HUDEP-2 (cell line): ENCODE measurements at regions not wholly inside any gene's neighbourhood (a gene's known extent, or its start where the extent isn't known, plus 50 kb on each side); places are given as distances from the start of the nearest gene placed in this dataset.
A peak's percentile ranks its signal among the peaks of the same experiment; 100 is the strongest.

ENCODE experiments used
- DNase-seq, 76 experiments: peaks; one replicate each; lab custom pipeline; 2025; ENCODE audit not compliant: unreplicated experiment in 76 of 76; lab: John Stamatoyannopoulos, UW

DNA sequence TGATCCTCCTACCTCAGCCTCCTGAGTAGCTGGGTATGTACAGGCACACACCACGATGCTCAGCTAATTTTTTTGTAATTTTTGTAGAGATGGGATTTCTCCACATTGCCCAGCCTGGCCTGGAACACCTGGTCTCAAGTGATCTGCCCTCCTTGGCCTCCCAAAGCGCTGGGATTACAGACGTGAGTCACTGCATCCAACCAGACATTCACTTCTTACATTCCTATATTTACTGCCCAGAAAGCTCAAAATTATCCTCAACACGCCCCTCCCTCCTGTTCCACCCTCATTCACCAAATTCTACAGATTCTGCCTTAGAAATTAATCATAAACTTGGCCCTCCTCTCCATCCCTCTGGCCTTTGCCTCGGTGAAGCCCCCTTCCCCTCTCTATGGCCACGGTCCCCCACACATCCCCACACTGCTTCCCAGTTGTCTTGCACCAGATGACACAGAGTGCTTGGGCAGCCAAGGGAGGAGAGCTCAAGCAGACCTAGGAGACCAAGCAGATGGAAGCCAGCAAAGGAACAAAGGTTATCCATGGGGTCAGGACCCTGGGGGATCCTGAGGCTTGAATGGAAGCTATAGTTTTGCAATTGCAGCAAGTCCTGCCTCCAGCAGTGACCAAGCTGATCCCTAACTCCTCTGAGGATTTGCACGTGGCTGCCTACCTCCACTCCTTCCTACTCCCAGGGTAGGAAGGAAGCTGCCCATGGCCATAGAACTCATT lies 213.2 kb upstream of the FOXN3 start:
- no peak for DNase-seq

DNA sequence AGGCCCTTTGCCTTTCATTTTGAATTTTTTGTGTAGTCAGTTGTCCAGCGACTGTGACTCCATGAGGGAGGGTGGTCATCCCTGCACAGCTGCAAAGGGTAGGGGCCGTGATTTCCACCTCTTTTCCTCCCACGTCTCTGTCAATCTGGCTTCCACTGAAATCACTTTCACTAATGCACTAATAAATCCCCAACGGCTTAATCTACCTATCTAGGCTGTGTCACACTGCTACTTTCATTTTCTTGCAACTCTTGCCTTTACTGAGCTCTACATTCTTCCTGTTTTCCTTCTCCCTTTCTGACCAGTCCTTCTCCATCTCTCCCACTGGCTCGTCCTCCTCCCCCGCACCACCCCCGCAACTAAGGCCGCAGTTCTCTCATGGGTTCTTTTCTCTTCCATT lies 212.3 kb upstream of the FOXN3 start:
- no peak for DNase-seq

DNA sequence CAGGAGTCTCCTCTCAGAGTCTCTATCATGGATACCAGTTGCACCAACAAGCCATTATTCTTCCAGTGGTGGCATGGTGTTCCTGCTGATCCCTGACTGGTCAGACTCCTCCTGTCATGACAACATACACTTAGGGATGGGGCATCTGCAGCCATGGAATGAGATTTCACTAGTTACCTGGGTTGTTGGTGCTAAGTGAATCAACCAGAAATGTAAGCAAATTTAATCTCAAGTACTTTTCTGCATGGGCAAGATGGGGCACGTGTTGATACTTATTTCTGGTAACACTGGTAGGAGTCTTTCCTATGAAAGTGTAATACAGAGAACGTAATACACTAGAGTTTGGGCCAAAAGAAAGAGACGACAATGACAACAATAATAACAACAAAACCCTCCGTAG lies 211.5 kb upstream of the FOXN3 start:
- DNase-seq = no peak

DNA sequence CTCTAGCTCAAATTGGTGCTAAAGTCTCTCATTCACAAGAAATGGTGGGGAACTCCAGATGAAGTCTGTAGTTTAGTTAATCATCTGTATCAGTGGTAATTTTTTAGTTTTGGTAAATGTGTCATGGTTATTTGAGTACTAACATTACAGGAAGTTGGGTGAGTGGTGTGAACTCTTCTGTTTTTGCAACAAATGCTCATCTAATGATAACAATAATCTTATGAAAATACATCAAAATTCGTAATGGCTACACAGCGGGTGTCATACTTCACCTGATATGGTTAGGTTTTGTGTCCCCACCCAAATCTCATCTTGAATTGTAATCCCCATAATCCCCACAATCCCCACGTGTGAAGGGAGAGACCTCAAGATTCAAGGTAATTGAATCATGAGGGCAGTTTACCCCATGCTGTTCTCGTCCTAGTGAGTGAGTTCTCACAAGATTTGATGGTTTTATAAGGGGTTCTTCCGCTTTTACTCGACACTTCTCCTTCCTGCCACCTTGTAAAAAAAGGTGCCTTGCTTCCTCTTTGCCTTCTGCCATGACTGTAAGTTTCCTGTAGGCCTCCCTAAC lies 209.3 kb upstream of the FOXN3 start:
- no peak for DNase-seq

DNA sequence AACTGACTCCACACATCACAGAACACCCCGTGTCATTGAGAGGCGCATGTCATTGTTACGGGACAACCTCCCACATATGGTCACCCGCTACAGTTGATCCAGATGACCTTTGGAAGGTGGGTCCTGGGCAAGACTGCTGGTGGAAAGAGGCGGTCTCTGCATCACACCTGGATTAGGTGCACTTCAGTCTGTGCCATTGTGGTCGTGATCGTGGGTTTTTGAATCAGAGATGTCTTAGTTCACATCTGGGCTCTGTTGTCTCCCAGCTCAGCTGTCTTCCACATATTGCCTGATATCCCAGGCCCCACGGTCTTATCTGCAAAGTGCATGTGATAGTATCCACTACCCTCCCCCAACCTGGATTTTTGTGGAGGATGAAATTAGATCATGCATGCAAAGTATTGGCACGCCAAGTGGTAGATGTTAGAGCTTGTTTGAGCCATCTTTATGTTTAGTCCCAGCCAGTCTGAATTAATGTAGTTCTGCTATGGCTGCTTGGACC lies 208.7 kb upstream of the FOXN3 start:
- no peak for DNase-seq

DNA sequence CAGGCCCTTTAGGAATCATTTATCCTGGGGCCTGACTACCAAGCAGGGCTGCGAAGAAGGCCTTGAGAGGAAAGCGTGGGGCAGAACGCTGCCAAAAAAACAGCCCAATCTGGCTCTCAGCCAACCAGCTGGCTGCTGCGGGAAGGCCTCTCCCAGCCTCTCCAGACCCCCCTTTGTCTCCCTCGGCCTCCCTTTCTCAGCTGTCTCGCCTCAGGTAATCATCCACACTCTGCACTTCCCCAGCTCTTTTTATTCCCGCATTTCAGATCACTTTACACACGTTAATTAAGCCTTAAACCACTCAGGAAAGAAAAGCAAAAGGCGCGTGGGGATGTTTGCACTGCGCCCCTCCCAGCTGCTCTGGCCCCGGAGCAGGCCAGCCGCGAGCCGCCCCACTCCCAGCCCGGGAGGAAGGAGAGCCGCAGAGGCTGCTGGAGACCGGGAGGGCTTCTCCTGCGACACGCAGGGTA lies 208.2 kb upstream of the FOXN3 start:
- no peak for DNase-seq

DNA sequence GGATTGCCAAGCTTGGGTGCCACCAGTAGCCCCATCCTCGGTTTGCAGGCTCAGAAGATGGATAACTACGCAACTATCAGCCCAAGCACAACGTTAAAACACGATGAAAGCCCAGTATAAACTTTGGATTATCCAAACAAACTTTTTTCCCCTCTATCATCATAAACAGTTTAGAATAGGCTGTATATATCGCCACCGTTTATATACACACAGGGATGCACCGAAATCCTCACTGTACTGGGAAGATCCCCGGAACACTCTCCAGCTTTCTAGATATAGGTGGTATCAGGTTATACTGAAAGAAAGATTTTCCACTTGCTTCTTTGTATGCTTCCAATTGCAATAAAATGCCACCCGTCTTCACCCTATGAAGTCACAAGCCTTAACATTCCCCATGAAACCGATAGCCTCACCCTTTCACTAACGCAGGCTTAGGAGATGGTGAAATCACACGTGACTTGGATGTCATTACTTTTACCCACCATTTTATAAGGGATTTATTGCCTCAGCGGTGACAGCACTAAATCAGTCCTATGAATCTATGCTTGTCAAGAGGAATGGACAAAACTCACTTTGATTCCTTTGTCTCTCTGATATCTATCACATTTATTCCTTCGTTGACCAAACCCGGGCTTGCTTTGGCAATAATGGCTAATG lies 207.6 kb upstream of the FOXN3 start:
- no peak for DNase-seq

DNA sequence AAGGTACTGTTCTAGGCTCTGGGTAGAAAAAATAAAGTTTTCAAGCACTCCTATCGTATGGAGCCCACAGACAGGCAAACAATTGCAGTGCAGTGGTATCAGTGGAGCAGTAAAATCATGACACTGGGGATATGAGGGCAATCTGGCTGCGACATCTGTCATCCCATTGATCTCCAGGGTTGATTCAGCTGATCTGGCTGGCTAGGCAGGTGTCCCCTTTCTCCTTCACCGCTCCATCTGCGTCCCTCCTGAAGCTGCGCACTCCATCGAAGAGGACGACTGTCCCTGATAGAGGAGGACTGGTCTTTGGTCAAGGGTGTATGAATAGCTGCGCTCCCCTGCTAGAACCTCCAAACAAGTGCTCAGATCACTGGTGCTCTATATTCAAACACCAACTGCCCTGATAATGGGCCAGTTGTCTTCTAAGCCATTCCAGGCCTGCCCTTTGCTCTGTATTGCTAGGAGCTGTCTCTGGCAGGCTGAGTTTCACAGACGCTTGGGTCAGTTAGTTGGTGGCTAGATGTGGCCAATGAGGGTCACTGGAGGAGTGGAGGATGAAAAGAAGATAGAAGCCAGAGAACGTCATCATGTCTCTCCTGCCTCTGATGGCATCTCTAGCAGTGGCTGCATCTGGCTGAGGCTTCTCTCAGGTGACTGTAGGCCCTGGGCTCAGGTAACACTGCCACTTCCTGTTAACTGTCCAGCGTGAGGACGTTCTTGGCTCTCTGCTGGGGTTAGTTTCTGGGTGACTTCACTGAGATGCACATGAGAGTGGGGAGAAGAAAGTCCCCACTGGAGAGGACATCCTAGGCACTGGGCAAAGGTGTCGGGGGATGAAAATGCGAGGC lies 205.0 kb upstream of the FOXN3 start:
- no peak for DNase-seq

DNA sequence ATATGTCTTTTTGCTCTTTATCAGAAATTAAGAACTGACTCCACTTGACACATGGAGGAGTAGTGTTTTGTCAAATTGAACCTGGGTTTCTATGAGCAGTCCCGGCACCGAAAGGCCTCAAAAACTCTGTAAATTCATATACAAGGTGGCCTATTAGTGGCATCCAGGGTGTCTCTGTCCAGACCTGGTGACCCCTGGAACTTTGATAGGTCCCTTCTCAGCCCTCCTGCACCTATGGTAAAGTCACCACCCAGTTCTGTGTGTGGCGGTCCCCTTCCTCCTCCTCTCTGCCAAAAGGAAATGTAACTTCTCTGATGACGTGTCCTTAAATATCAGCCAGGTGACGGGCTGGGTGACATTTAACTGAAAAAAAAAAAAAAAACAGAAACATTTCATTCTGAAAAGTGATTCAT lies 204.0 kb upstream of the FOXN3 start:
- DNase-seq = no peak

DNA sequence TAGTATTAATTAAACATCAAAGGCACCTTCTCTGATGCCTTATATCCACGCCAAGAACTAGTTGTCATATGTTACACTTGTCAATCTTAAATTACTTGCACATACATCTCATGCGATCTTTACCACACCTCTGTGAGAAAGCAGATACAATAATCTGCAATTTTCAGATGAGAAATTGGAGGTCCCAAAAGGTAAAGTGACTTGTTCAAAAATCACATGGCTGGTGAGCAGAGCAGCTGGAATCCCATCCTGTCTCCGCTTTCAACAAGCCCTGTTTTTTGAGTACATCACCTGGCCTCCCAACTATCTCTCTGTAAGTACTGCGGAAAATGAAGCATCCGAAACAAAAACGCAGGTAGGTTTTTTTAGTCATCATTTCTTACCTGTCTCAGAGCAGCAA lies 203.4 kb upstream of the FOXN3 start:
- no peak for DNase-seq

DNA sequence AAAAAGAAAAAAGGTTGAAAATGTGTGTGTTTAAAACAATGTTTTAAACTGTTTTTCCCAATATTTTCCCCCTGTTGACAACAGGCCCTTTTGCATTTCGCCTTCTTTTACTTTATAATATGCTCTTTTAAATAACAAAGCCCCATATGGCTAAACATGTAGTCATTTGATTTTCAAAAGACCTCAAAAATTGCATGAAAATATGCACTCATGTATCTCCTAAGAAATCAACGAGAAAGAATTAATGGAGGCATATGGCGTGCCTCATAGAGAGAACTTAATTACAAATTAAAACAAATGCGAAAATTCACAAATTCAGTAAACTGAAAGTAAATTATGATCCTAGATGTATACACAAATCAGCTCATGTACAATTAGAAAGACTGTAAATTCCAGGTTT lies 202.6 kb upstream of the FOXN3 start:
- DNase-seq = no peak

DNA sequence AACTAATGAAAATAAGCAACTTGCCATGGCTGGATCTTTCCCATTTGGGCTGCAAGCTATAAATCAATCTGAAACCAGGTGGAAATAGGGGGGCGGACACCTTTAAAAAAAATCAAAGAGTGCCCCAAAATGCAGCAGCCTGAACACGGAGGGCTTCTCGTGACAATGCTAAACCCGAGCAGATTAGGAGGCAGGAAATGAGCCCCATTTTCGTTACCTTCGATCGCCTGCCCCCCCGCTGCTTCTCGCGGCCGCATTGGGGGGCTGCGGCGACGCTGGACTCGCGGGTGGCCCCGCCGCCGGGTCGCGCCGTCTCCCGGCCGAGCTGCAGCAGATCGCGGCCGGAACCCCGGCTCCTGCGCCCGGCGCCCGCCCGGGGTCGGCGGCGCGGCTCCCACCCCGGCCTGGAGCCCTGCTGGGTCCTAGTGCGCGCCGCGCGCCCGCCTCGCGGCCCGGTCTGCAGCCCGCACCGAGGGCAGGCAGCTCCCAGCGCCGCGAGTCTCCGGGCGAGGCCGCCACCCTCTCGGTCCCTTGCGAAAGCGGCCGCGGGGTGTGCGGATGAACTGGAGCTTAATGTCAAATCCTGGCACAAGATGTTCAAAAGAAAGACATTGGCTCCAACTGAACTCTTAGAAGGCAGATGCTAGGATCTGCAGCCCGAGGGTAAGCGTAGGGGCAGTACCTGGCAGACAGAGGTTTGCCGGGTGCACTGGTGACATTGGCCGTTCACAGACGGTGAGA lies 201.9 kb upstream of the FOXN3 start:
- DNase-seq = peak in 4 of 76 experiments; percentile 1 to 16 (median 5)

DNA sequence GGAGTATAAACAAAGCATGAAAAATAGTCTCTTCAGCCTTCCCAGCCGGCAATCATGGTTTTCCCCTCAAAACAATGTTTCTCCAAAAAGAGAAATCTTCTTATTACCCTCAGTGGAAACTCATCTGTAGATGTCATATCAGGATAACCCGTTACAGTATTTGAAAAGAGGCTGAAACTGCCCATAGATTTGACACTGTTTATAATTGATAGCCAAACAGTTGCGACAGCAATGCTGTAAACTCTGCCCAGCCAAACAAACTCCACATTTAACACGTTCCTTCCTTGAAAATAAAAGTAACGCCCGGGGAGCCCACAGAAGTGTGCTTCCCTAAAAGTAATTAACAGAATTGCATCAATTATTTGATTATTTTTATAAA lies 201.3 kb upstream of the FOXN3 start:
- DNase-seq = no peak

DNA sequence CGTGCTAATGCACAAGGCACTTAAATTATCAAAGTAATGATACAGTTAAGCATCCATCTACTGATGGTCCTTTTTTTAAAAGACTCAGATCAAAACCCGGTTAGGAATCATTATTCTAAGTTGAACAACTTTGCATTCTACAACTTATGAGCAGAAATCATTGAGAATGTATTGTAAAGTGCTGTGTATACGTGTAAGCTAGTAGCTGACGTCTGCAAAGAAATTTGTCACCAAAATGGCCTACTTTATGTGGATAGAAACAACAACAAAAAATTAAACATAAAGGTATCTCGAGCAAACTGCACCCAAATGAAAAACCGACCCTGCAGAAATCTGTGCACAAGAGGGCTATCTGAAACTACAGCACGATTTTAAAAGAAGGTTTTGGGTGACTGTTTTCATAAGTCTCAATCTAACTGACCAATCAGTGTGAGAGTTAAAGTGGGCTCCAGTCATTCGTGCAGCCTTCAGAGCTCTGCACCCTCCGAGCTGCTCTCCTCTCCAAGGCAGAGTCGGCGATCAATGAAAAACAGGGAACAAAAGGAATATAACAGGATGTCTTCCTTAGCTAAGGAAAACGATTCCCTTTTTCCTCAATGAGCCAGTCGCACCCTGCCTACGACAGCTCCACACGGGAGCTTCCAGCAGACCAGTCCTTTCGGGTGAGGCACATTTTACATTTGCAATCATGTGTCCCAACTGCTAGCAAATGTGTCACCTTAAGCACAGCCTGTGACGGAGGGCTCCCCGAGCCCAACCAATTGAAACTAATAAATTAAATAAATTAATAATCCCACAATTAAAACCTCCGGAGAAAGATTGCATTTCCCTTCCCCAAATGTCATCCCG lies 200.7 kb upstream of the FOXN3 start:
- DNase-seq = no peak

DNA sequence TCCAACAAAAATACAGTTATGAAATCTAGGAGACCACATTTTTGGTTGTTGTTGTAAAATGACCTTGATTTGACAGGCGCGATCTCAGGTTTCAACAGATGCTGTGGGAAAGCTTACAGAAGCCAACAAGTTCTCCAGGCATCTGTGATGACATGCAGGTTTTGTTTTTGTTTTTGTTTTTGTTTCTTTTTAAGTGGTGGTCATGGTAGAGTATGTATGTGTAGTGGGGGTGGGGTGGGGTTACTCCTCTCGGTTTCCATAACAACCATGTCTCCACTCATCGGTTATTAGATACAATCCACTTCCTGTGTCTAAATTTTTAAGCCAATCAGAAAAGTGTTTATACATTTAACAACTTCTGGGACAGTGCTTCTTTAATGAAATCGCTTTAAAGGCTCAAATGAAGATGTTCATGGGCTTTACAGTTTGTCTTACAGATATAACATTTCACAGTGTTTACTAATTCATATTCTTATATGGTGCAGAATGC lies 199.9 kb upstream of the FOXN3 start:
- DNase-seq = no peak

DNA sequence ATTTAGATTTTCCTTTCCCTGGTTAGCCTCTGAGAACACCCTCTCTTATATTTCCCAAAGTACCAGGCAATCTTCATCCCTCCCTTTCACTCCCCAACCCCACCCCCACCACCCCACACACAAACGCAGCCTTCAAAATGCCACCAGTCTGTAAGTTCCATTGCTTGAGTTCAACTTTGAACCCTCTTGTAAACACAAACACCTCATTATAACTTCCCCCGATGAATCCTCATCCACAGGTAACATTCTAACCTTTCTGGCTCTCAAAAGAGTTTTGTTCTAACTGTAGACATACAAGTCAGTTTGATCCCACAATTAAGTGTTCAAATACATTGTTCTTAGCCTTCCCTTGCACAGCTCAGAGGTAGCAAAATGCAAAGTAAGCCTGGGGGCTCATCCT lies 199.4 kb upstream of the FOXN3 start:
- no peak for DNase-seq

DNA sequence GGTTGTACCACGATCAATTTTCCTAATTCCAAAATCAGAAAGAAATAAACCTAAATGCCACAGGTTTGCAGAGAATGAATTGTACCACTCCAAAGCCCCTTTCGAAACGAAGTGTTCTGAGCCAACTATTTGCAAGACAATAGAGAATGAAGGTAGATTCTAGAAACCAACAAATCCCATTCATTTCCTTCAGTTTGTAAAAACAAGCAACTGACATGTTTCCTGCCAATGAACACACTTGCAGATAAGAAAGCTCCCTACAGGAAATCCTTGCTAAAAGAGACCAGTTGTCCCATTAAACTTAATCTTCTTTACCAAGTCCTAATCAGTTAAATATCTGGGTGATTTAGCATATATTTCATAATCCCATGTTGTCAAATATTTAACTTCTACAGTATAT lies 198.4 kb upstream of the FOXN3 start:
- DNase-seq = no peak

DNA sequence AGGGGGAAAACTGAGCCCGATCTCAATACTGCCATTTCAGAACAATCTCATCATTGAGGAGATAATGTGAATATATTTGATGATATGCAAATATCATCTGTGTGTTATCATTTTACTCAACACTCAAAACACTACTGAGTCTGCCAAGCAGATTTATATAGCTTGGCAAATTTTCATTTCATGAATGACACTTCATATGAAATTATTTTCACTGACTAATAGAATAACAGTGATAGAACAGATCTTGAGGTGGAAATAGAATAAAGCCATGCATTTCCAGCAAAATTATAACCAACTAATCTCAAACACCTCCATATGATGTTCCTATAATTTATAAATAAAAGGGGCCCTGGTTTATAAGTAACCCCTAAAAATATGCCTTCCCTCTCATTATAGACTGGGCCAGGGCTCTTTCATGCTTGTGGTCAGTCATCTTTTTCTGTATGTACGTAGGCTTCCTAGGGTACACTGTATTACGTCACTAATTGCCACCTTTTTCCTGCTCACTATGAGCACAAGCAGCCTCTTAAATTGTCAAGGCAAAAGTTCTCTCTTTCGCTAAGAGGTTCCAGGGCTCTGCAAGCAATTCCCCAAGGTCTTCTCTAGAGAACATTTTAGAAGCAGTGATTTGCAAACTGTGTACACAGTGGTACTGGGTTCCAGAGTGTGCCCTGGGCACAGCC lies 197.1 kb upstream of the FOXN3 start:
- DNase-seq = no peak
